ENCODE measurements at regions not wholly inside any gene's neighbourhood (a gene's known extent, or its start where the extent isn't known, plus 50 kb on each side); places are given as distances from the start of the nearest gene placed in this dataset.

DNA sequence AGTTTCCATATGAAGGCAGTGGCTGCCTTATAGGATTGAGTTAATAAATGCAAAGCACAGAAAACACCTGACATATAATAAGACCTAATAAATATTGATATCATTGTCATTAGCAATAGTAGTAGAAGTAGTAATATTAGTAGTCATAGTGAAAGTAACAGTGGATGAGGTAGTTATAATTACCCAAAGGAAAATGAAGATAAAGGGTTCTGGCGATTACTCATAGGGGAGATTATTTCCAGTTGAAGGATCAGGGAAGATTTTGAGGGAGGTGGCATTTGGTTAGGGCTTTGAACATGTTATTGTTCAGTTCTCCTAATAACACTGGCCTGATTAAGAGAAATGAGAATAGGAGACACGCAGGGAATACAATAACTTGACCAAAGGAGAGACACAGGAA lies 131.9 kb upstream of the GPRIN3 start:
- TF ChIP-seq POLR2A (IDR thresholded peaks at IDR 0.05; ENCODE audit: low read depth, low read length) (no peak), POLR2AphosphoS5 (IDR thresholded peaks at IDR 0.05; ENCODE audit: low read depth, low read length) (no peak), POU2F2 (IDR thresholded peaks at IDR 0.05; ENCODE audit: low read depth, low read length) (no peak)

Measured in GM12891 (cell line).